Chondrocyte (in vitro differentiated cells): ENCODE measurements at regions not wholly inside any gene's neighbourhood (a gene's known extent, or its start where the extent isn't known, plus 50 kb on each side); places are given as distances from the start of the nearest gene placed in this dataset.

Experiments
- DNase-seq: peaks from one replicate; pipeline ENCODE4 v3.0.0; 2021; ENCODE audit warnings: mixed read lengths, low spot score
- H3K27ac Mint-ChIP-seq: one replicate; pipeline ENCODE4 v1.8.0; 2021; ENCODE audit warnings: mild to moderate bottlenecking, moderate library complexity, mixed read lengths; ENCODE audit not compliant: unreplicated experiment
- H3K27me3 Mint-ChIP-seq: 2 replicates; pipeline ENCODE4 v1.8.0; 2021; ENCODE audit warnings: low read depth, mixed read lengths
- H3K36me3 Mint-ChIP-seq: 2 replicates; pipeline ENCODE4 v1.8.0; 2021; ENCODE audit warnings: low read depth, mixed read lengths
- H3K4me1 Mint-ChIP-seq: 2 replicates; pipeline ENCODE4 v1.8.0; 2021; ENCODE audit warnings: low read depth, mild to moderate bottlenecking, mixed read lengths
- H3K4me3 Mint-ChIP-seq: one replicate; pipeline ENCODE4 v1.8.0; 2021; ENCODE audit warnings: mild to moderate bottlenecking, moderate library complexity, mixed read lengths; ENCODE audit not compliant: unreplicated experiment
- H3K9me3 Mint-ChIP-seq: 2 replicates; pipeline ENCODE4 v1.8.0; 2021; ENCODE audit warnings: low read depth, mixed read lengths
- CTCF ChIP-seq: fragments of 200-600 bp; sonication (generic); IDR thresholded peaks from 2 replicates; pipeline ENCODE4 v1.5.0; 2021; ENCODE audit warnings: antibody characterized with exemption, mild to moderate bottlenecking, moderate library complexity

DNA sequence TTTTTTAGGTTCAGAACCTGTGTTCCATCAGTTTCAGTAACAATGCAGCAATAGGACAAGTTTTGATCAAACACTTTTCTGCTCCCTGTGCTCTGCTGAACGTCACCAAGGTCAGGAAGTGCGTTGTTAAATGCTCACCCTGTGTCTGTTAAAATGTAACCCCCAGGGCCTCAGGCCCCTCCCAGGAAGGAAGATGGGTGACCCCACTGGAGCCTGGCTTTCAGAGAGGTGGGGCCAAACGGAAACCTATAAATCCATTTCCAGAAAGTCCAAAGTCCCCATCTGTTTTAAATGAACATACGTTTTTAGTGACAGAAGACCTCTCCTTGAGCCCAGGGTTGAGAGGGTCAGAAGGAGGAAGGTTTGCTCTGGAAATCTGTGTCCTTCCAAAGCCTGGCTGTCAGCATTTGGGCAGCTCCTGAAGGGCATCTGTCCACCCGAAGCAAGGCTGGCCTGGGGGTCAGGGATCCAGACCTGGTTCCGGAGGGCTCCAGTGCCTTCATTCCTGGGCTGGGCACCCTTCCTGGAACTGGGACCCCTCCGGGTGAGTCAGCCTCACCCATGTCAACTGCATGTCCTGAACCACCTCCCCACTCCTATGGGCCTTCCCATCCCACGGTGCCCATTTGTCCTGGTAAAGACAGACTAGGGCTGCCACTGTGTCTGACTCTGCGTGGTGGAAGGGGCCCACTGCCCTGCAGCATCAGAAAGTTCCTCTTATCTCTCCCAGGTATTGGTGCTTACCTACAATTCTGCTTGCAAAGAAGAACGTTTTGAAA lies 117.4 kb upstream of the COPS8 start:
- H3K9me3 Mint-ChIP-seq: no peaks in the 10 kb centered on the region
- no peak for DNase-seq
- H3K36me3 Mint-ChIP-seq: no peaks in the 10 kb centered on the region
- peaks cover 11% of the 10 kb centered on the region for H3K4me1 Mint-ChIP-seq
- H3K4me3 Mint-ChIP-seq: no peak overlapping the region
- H3K27me3 Mint-ChIP-seq: no peaks in the 10 kb centered on the region
- no peak for TF ChIP-seq CTCF
- no peak overlapping the region for H3K27ac Mint-ChIP-seq

DNA sequence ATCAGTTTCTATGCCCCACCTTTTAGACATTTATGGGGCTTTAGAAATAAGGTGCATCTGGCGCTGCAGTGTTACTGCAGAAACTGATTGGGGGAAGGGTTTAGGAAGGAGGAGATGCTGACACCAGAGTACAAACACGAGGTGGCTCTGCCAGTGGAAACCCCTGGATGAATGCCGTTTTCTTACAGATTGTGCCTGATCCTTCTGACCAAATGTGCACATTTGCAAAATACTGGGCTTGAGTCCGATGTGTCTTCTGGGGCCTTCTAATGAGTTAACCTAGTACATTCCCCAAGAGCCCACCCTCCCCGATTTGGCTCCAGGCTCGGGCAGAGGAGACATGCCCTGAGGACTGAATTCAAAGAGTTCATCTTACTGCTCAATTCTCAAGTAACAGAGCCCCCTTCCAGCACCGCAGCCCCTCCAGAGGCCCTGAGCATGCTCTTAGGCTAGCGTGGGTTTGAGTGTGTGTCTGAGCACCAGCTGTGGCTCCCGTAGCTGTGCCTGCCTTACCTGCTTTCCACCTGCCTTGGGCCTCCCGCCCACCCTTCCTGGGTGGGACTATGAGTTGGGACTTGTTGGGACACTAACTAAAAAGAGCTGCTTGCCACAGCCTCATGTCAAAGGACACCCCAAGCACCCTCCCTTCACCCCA lies 116.7 kb upstream of the COPS8 start:
- DNase-seq: no peak
- no peaks in the 10 kb centered on the region for H3K36me3 Mint-ChIP-seq
- H3K27me3 Mint-ChIP-seq: no peaks in the 10 kb centered on the region
- H3K4me1 Mint-ChIP-seq: peaks cover 12% of the 10 kb centered on the region
- TF ChIP-seq CTCF: no peak
- H3K9me3 Mint-ChIP-seq: no peaks in the 10 kb centered on the region
- no peak overlapping the region for H3K27ac Mint-ChIP-seq
- H3K4me3 Mint-ChIP-seq: no peak overlapping the region

DNA sequence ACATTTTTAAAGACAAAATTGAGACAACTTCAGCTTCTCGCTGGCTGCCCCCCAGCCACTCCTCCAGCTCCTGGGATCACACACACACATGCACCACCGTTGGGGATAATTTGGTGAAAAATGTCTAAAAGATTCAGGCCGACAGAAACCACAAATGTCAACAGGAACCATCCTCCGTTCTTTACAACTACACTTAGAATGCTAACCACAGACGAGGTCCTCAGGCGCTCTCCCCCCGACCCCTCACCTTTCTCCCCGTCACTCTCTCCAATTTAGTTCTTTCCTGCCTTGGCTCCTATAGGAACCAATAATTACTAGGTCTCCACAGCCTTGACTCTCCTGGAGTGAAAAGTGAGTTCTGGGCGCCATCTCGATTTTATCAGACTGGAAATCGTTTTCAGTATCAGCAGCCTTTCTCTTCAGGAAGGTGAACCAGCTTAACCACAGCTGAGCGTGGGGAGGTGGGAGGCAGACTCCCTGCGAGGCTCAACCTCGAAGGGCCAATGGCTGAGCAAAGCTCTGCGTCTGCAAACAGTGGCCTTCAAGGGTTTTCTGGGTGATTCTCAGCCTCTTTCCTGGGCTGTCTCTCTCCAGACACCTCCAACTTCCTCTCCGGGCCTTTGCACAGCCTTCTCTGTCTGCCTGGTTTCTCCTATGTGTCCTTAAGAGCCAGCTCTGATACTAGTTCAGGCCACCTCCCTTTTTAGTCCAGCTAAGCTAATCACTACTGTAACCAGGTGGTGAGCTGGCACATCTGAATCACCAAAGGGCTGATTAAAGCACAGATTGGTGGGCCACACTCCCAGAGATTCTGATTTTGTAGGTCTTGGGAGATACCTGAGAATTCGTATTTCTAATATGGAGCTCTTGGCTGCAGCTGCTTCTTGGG lies 115.7 kb upstream of the COPS8 start:
- Mint-ChIP-seq H3K4me3 (no peak overlapping the region), H3K4me1 (peaks cover 12% of the 10 kb centered on the region), H3K27ac (no peak overlapping the region), H3K27me3 (no peaks in the 10 kb centered on the region), H3K36me3 (no peaks in the 10 kb centered on the region), H3K9me3 (no peaks in the 10 kb centered on the region)
- no peak for DNase-seq
- no peak for TF ChIP-seq CTCF

DNA sequence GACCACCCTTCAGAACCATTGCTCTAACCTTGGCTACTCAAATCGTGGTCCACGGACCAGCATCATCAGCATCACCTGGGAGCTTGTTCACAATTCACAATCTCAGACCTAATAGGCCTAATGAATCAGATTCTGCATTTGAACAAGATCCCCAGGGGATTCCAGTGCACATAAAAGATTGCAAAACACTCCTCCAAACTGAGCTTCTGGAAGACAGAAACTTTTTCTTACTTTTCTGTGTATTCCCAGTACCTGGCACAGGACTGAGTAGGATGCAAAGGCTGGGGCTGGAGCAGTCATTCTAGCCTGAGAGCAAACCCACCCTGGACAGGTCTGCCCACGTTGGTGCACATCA lies 115.1 kb upstream of the COPS8 start:
- Mint-ChIP-seq H3K9me3 (no peaks in the 10 kb centered on the region), H3K4me3 (no peak overlapping the region), H3K27ac (no peak overlapping the region), H3K36me3 (no peaks in the 10 kb centered on the region), H3K27me3 (no peaks in the 10 kb centered on the region), H3K4me1 (peaks cover 12% of the 10 kb centered on the region)
- no peak for TF ChIP-seq CTCF
- DNase-seq: no peak

DNA sequence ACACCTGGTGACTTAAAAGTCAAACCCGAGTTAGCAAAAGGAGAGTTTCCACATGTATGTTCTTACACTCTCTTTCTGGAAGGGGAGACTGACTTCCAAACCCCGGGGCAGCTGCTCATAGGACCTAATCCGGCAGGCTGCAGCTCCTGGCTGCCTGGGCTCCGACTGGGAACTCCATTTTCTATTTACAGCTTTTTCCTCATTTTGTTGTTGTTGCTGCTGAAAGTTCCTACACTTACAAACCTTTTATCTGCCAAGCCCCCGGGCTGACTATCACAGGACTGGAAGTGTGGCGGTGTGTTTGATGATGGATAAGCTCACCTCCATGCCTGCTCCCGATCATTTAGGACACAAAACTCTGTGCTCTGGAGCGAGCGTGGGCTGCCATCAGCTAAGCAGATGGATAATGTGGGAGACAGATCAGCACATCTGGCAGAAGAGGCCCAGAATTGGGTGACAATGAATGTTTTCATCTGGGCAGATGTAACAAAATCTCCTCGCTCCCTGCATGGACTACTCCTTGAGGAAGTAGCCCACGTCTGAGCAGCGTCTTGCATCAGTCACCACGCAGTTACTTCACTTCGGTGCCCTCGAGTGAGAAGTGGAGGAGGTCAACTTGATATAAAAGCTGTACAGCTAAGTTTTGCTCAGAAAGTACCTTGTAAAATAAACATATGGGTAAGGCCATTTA lies 114.4 kb upstream of the COPS8 start:
- no peaks in the 10 kb centered on the region for H3K27me3 Mint-ChIP-seq
- TF ChIP-seq CTCF: no peak
- no peak for DNase-seq
- H3K4me1 Mint-ChIP-seq: peaks cover 12% of the 10 kb centered on the region
- no peaks in the 10 kb centered on the region for H3K36me3 Mint-ChIP-seq
- no peak overlapping the region for H3K27ac Mint-ChIP-seq
- no peak overlapping the region for H3K4me3 Mint-ChIP-seq
- no peaks in the 10 kb centered on the region for H3K9me3 Mint-ChIP-seq
